ENCODE measurements at regions not wholly inside any gene's neighbourhood (a gene's known extent, or its start where the extent isn't known, plus 50 kb on each side); places are given as distances from the start of the nearest gene placed in this dataset.
"Not testable (repeated sequence)": the region's sequence is repeated elsewhere in the genome, so short reads cannot be mapped to it uniquely, and the experiment has no call there.

DNA sequence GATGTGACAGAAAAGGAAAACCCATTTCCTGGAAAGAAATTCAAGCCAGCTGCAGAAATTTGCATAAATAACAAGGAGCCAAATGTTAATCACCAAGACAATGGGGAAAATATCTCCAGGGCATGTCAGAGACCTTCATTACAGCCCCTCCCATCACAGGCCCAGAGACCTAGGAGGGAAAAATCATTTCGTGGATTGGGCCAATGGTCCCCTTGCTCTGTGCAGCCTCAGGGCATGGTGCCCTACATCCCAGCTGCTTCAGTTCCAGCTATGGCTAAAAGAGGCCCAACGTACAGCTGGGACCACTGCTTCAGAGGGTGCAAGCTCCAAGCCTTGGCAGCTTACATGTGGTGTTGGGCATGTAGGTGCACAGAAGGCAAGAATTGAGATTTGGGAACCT, 558.3 kb downstream of the FRK start:
- not testable (repeated sequence) for H3K4me3 ChIP-seq (ENCODE audit: low read length); H3K9ac ChIP-seq (ENCODE audit: low read depth, low read length); H3K9me3 ChIP-seq (ENCODE audit: insufficient read depth, low read depth, low read length); H3K36me3 ChIP-seq (ENCODE audit: insufficient read depth, low read length); H3K27me3 ChIP-seq (ENCODE audit: insufficient read depth, low read length); H3K4me1 ChIP-seq (ENCODE audit: insufficient read depth, low read length); H3K27ac ChIP-seq (ENCODE audit: low read depth, low read length)
- 43% methylated on average over 2 of the region's 2 CpGs for WGBS

DNA sequence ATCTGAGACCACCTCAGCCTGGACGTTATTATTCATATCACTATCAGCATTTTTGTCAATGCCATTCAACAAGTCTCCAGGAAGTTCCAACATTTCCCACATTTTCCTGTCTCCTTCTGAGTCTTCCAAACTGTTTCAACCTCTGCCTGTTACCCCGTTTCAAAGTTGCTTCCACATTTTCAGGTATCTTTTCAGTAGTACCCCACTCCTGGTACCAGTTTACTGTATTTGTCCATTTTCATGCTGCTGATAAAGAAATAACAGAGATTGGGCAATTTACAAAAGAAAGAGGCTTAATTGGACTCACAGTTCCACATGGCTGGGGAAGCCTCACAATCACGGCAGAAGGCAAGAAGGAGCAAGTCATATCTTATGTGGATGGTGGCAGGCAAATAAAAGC, 565.5 kb downstream of the FRK start:
- no peak overlapping the region for H3K27ac ChIP-seq (ENCODE audit: low read depth, low read length)
- no peak overlapping the region for H3K4me3 ChIP-seq (ENCODE audit: low read length)
- H3K36me3 ChIP-seq (ENCODE audit: insufficient read depth, low read length): no peaks in the 10 kb centered on the region
- H3K9me3 ChIP-seq (ENCODE audit: insufficient read depth, low read depth, low read length): peaks cover 31% of the 10 kb centered on the region
- no peak overlapping the region for H3K9ac ChIP-seq (ENCODE audit: low read depth, low read length)
- 94% methylated on average over 3 of the region's 3 CpGs for WGBS
- H3K4me1 ChIP-seq (ENCODE audit: insufficient read depth, low read length): no peaks in the 10 kb centered on the region
- H3K27me3 ChIP-seq (ENCODE audit: insufficient read depth, low read length): no peaks in the 10 kb centered on the region

DNA sequence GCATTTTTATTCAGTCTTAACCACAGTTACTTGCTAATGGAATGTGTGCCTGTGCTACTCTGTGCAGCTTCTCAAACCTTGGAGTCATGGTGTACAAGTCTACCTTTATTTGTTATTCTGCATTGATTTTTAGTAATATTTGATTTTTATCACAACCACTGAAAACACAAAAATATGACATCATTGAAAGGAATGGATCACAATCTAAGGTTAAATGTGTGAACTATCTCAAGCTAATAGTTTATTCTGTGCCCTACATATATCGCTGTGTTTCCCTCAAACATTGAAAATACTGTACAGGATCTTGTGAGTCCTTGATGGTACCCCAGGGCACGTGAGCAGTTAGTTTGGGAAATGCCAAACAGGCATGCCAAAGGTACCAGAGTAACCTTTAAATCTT, 573.4 kb downstream of the FRK start:
- Histone ChIP-seq H3K27ac (ENCODE audit: low read depth, low read length) (no peak overlapping the region), H3K27me3 (ENCODE audit: insufficient read depth, low read length) (no peaks in the 10 kb centered on the region), H3K4me1 (ENCODE audit: insufficient read depth, low read length) (no peaks in the 10 kb centered on the region), H3K9me3 (ENCODE audit: insufficient read depth, low read depth, low read length) (peaks cover 3% of the 10 kb centered on the region; the same call in 1 of the 2 replicates), H3K9ac (ENCODE audit: low read depth, low read length) (no peak overlapping the region), H3K36me3 (ENCODE audit: insufficient read depth, low read length) (no peaks in the 10 kb centered on the region), H3K4me3 (ENCODE audit: low read length) (no peak overlapping the region)
- WGBS: 93% methylated on average over 2 of the region's 2 CpGs

DNA sequence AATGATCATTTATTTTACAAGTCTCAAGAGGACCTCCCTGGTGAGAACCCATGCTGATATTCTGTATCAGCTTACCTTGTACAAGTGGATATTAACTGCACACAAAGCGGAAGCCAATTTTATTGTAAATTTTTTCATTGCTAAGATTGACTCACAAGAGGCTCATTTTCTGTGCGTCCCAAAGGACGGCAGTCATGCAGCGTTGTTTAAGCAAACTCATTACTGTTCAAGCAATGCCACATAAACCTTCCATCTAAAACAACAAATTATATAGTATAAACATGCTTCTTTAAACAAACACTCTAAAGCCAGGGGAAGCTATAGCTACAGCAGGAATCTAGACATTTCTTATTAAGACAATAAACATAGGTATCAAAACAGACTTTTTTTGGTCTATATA, 575.3 kb downstream of the FRK start:
- Histone ChIP-seq H3K27me3 (ENCODE audit: insufficient read depth, low read length) (no peaks in the 10 kb centered on the region), H3K4me3 (ENCODE audit: low read length) (no peak overlapping the region), H3K36me3 (ENCODE audit: insufficient read depth, low read length) (no peaks in the 10 kb centered on the region), H3K9ac (ENCODE audit: low read depth, low read length) (no peak overlapping the region), H3K4me1 (ENCODE audit: insufficient read depth, low read length) (no peaks in the 10 kb centered on the region), H3K9me3 (ENCODE audit: insufficient read depth, low read depth, low read length) (no peaks in the 10 kb centered on the region), H3K27ac (ENCODE audit: low read depth, low read length) (no peak overlapping the region)
- 72% methylated on average over 4 of the region's 4 CpGs for WGBS

DNA sequence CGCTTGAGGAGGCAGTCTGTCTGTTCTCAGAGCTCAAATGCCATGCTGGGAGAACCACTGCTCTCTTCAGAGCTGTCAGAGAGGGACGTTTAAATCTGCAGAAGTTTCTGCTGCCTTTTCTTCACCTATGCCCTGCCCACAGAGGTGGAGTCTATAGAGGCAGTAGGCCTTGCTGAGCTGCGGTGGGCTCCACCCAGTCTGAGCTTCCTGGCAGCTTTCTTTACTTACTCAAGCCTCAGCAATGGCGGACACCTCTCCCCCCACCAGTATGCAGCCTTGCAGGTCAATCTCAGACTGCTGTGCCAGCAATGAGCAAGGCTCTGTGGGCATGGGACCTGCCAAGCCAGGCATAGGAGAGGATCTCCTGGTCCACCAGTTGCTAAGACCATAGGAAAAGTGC, 580.1 kb downstream of the FRK start:
- not testable (repeated sequence) for H3K4me3 ChIP-seq (ENCODE audit: low read length); H3K9ac ChIP-seq (ENCODE audit: low read depth, low read length); H3K4me1 ChIP-seq (ENCODE audit: insufficient read depth, low read length); H3K27me3 ChIP-seq (ENCODE audit: insufficient read depth, low read length); H3K27ac ChIP-seq (ENCODE audit: low read depth, low read length); H3K36me3 ChIP-seq (ENCODE audit: insufficient read depth, low read length); H3K9me3 ChIP-seq (ENCODE audit: insufficient read depth, low read depth, low read length)
- WGBS: 89% methylated on average over 4 of the region's 4 CpGs

DNA sequence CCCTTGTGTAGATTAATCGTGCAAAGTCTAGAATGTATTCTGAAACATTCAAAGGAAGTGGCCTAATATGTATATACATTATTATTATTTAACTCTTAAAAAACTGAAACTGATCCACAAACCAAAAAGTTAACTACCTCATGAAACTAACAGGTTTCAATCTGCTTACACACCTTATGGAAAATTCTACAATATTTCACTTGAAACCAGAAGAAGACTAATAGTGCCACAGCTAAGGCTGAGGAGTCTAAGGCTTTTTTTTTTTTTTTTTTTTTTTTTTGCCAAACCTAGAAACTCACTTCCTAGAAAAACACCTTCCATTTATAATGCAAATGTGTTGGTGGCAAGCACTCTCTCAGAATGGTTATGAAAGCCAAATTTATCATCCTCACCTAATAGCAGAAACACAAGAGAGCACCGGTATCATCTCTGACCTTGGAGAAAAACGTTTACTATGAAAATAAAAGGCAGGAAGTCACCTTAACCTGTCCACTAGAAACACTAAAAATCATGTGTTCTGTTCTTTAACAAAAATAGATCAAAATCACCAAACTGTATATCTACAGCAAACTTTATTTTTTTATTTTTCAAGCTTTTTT, 586.1 kb downstream of the FRK start:
- no peaks in the 10 kb centered on the region for H3K36me3 ChIP-seq (ENCODE audit: insufficient read depth, low read length)
- H3K4me1 ChIP-seq (ENCODE audit: insufficient read depth, low read length): peaks cover 8% of the 10 kb centered on the region; the same call in 1 of the 2 replicates
- no peak overlapping the region for H3K9ac ChIP-seq (ENCODE audit: low read depth, low read length)
- no peak overlapping the region for H3K27ac ChIP-seq (ENCODE audit: low read depth, low read length)
- H3K9me3 ChIP-seq (ENCODE audit: insufficient read depth, low read depth, low read length): no peaks in the 10 kb centered on the region
- no peak overlapping the region for H3K4me3 ChIP-seq (ENCODE audit: low read length)
- WGBS: 91% methylated on average over 2 of the region's 3 CpGs
- no peaks in the 10 kb centered on the region for H3K27me3 ChIP-seq (ENCODE audit: insufficient read depth, low read length)

DNA sequence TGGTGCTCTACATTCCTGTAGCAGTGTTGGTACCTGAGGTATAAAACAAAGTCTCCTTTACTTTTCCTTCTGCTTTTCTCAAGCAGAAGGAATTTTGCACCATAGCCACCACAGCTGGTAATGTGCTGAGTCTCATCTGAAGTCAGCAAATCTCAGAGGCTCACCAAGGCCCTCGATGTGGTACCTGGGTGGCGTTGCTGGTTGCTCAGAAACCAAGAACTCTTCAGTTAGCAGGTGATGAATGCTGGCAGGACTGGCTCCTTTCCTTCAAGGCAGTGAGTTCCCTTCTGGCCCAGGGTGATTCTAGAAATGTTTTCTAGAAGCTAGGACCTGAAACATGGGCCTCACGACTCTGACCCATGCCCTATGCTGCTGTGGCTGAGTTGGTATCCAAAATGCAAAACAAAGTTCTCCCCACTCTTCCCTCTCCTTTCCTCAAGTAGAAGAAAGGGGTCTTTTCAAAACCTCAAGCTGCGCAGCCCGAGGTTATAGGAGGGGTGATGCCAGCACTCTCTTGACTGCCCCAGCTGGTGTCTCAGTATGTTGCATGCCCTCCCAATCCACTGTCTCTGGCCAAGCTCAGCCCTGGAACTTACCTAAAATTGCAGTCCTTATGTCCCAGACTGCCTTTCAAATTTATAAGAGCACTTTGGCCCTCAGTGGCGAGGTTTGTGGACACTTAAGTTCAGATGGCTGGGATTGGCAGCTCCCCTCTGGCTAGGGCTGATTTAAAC, 592.3 kb downstream of the FRK start:
- Histone ChIP-seq H3K27ac (ENCODE audit: low read depth, low read length) (no peak overlapping the region), H3K9ac (ENCODE audit: low read depth, low read length) (no peak overlapping the region)
- WGBS: 95% methylated on average over 6 of the region's 6 CpGs

DNA sequence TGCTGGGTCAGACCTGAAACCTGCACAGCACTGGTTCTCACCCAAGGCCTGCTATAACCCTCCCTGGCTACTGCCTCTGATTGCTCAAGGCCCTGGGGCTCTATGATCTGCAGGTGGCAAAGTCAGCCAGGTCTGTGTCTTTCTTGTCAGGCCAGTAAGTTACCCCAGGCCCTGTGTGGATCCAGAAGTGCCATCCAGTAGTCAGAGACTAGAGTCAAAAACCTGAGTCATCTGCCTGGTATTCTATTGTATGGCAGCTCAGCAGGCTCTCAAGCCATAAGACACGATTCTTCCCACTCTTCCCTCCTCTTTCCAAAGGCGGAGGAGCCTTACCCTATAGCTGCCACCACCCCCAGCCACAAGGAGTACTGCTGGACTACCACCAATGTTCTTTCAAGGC, 593.0 kb downstream of the FRK start:
- no peaks in the 10 kb centered on the region for H3K36me3 ChIP-seq (ENCODE audit: insufficient read depth, low read length)
- no peaks in the 10 kb centered on the region for H3K4me1 ChIP-seq (ENCODE audit: insufficient read depth, low read length)
- no peak overlapping the region for H3K27ac ChIP-seq (ENCODE audit: low read depth, low read length)
- 81% methylated on average over 2 of the region's 2 CpGs for WGBS
- H3K9ac ChIP-seq (ENCODE audit: low read depth, low read length): no peak overlapping the region
- H3K9me3 ChIP-seq (ENCODE audit: insufficient read depth, low read depth, low read length): no peaks in the 10 kb centered on the region
- no peak overlapping the region for H3K4me3 ChIP-seq (ENCODE audit: low read length)
- no peaks in the 10 kb centered on the region for H3K27me3 ChIP-seq (ENCODE audit: insufficient read depth, low read length)

More for the DNA sequence above, 592.3 kb downstream of the FRK start:
- H3K4me1 ChIP-seq (ENCODE audit: insufficient read depth, low read length): peaks cover 6% of the 10 kb centered on the region; the same call in 1 of the 2 replicates
- no peaks in the 10 kb centered on the region for H3K9me3 ChIP-seq (ENCODE audit: insufficient read depth, low read depth, low read length)
- no peaks in the 10 kb centered on the region for H3K27me3 ChIP-seq (ENCODE audit: insufficient read depth, low read length)
- H3K4me3 ChIP-seq (ENCODE audit: low read length): no peak overlapping the region
- no peaks in the 10 kb centered on the region for H3K36me3 ChIP-seq (ENCODE audit: insufficient read depth, low read length)

DNA sequence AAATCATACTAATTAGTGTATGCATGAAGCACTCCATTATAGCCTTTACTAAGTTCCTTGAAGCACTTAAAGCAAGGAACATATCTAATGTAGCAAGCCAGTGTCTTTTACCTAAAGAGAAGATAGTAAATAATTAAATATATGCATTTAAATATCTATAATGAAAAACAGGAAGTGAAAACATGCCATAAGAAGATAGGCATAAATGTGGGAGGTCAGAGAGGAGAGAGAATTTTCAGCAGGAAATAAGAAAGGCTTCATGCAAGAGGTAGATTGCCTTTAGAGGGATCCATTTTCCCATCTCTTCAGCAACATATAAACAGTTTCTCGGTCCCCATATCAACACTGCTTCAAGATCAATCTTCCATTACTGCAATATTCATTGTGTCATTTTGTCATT, 599.8 kb downstream of the FRK start:
- Histone ChIP-seq H3K27ac (ENCODE audit: low read depth, low read length) (no peak overlapping the region), H3K27me3 (ENCODE audit: insufficient read depth, low read length) (no peaks in the 10 kb centered on the region), H3K4me3 (ENCODE audit: low read length) (no peak overlapping the region), H3K9me3 (ENCODE audit: insufficient read depth, low read depth, low read length) (no peaks in the 10 kb centered on the region), H3K9ac (ENCODE audit: low read depth, low read length) (no peak overlapping the region), H3K36me3 (ENCODE audit: insufficient read depth, low read length) (no peaks in the 10 kb centered on the region), H3K4me1 (ENCODE audit: insufficient read depth, low read length) (peaks cover 27% of the 10 kb centered on the region)
- WGBS: 100% methylated on average over 1 of the region's 1 CpG

DNA sequence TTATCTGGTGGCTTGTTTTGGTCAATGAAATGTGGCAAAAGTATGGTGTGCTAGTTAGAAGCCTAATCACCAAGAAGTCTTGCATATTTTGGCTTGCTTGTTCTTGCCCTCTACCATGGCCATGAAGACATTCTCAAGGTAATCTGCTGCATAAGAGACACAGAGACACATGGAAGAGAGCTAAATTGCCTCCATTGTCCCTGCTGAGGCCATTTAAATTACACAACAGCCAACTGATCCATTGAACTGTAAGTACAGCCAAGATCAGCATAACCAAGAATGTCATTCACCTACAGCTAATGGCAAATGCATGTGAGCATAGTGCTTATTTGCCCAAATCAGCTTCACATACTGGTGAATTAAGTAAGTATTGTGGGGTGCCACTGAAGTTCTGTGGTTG, 603.8 kb downstream of the FRK start:
- no peaks in the 10 kb centered on the region for H3K27me3 ChIP-seq (ENCODE audit: insufficient read depth, low read length)
- H3K27ac ChIP-seq (ENCODE audit: low read depth, low read length): peak overlapping the region; percentile 89
- no peak overlapping the region for H3K9ac ChIP-seq (ENCODE audit: low read depth, low read length)

DNA sequence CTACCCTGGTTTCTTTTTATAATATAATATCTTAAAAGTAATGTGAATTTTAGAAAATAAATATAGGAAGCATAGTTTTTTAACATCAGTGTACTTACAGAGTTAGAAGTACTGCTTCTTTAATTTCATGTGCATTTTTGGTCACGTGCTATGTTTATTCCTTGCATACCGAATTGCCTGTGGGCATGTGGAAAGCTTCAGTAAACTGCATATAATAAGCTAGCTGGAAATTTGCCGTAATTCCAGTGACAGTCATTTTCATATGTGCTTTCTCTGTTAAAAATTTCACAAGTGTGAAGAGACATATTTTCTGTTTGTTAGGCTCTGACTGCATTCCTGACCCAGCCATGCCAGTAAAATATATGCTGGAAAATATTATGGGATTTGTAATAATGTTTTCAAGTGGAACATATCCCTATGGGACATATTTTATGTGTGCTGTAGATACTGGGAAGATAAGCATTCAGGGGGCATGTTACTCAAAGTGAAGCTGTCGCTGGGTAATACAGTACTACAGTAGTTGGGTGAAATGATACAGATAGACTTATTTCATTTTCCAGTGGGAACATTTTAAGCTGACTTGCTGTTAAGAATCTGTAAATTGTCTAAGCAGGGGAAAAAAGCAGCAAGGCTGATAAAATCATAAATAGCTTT, 616.7 kb downstream of the FRK start:
- Histone ChIP-seq H3K36me3 (ENCODE audit: insufficient read depth, low read length) (no peaks in the 10 kb centered on the region), H3K4me1 (ENCODE audit: insufficient read depth, low read length) (peaks cover 5% of the 10 kb centered on the region; the same call in 1 of the 2 replicates), H3K27me3 (ENCODE audit: insufficient read depth, low read length) (no peaks in the 10 kb centered on the region), H3K9ac (ENCODE audit: low read depth, low read length) (no peak overlapping the region), H3K27ac (ENCODE audit: low read depth, low read length) (no peak overlapping the region), H3K9me3 (ENCODE audit: insufficient read depth, low read depth, low read length) (no peaks in the 10 kb centered on the region), H3K4me3 (ENCODE audit: low read length) (no peak overlapping the region)
- 95% methylated on average over 4 of the region's 4 CpGs for WGBS

More for the DNA sequence above, 603.8 kb downstream of the FRK start:
- peaks cover 35% of the 10 kb centered on the region for H3K4me1 ChIP-seq (ENCODE audit: insufficient read depth, low read length)
- H3K9me3 ChIP-seq (ENCODE audit: insufficient read depth, low read depth, low read length): no peaks in the 10 kb centered on the region
- no peak overlapping the region for H3K4me3 ChIP-seq (ENCODE audit: low read length)
- H3K36me3 ChIP-seq (ENCODE audit: insufficient read depth, low read length): no peaks in the 10 kb centered on the region
